Fibroblast of lung (primary cell): ENCODE measurements at regions not wholly inside any gene's neighbourhood (a gene's known extent, or its start where the extent isn't known, plus 50 kb on each side); places are given as distances from the start of the nearest gene placed in this dataset.

Experiments used
- CTCF ChIP-seq, 2 donors: IDR thresholded peaks in 1 of 2; conservative IDR thresholded peaks in 1 of 2; 1 replicate in 1 of 2; 2 replicates in 1 of 2; pipeline ENCODE4 v1.5.1; 2011 to 2012; ENCODE audit warnings: low read length in 2 of 2, control low read depth in 1 of 2, inconsistent platforms in 1 of 2, low read depth in 1 of 2, mild to moderate bottlenecking in 1 of 2
- EZH2 ChIP-seq: IDR thresholded peaks from 2 replicates; pipeline ENCODE4 v1.5.1; 2012; ENCODE audit warnings: low read length, control low read depth, mild to moderate bottlenecking; ENCODE audit errors: missing control alignments

GRCh38 chr13:66162470-66162869 is 1067.7 kb downstream of the PCDH9 start:
- TF ChIP-seq EZH2 (no peak), CTCF (conservative IDR thresholded peaks at IDR 0.05 in 1 of 2, IDR thresholded peaks at IDR 0.05 in 1 of 2; ENCODE audit: low read depth in 1 of 2, low read length in 2 of 2) (no peak)
